ENCODE measurements at regions not wholly inside any gene's neighbourhood (a gene's known extent, or its start where the extent isn't known, plus 50 kb on each side); places are given as distances from the start of the nearest gene placed in this dataset.

DNA sequence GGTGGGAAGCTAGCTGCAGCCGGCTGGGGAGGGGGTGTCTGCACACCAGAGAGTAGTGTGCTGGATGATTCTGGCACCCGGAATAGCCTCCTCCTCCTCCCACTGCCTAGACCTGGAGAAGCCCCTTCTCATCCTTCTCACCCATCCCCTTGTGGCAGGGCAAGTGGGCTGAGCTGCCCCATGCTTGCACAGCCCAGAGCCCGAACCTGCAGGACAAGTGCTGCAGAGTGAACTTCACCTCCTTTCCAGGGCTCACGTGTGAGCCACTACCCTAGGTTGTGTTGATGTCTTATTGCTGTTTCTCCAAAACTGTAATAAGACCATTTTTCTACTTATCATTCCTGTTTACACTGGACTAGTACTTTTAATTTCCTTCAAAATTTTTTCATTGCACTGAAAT is 56.1 kb upstream of the GLYATL1B start:
- Histone ChIP-seq H3K14ac (replicated peaks; ENCODE audit: low read depth, low read length) (no peak overlapping the region), H3K9me1 (ENCODE audit: insufficient read depth, low read length) (no peaks in the 10 kb centered on the region), H3K79me1 (ENCODE audit: low read depth in 1 of 2, low read length in 2 of 2) (no peaks in the 10 kb centered on the region), H3K27ac (ENCODE audit: insufficient read depth, low read length) (no peak overlapping the region), H2BK20ac (ENCODE audit: low read depth, low read length) (no peak overlapping the region), H3K4me2 (ENCODE audit: low read depth, low read length) (no peak overlapping the region), H2BK15ac (ENCODE audit: low read depth, low read length) (no peak overlapping the region), H2AFZ (replicated peaks; ENCODE audit: low read length, poor library complexity) (no peak overlapping the region), H4K20me1 (ENCODE audit: insufficient read depth, low read length) (no peaks in the 10 kb centered on the region), H3K23ac (ENCODE audit: low read depth, low read length) (no peak overlapping the region), H3K4me1 (ENCODE audit: control insufficient read depth, insufficient read depth, low read length) (no peaks in the 10 kb centered on the region), H2BK120ac (ENCODE audit: low read depth, low read length) (no peak overlapping the region), H3K56ac (ENCODE audit: extremely low read depth, insufficient read depth, low read length) (no peak overlapping the region), H4K8ac (ENCODE audit: low read depth in 2 of 2, low read length in 2 of 2) (no peak overlapping the region), H3K18ac (ENCODE audit: low read depth, low read length) (no peak overlapping the region), H3K4ac (ENCODE audit: low read depth, low read length) (no peak overlapping the region), H3K9me3 (ENCODE audit: control insufficient read depth, insufficient read depth, low read length) (no peaks in the 10 kb centered on the region), H2AK9ac (replicated peaks; ENCODE audit: low read depth, low read length, poor library complexity) (no peak overlapping the region), H3K9ac (ENCODE audit: low read depth, low read length) (no peak overlapping the region), H4K91ac (ENCODE audit: insufficient read depth, low read depth, low read length) (no peak overlapping the region), H2AK5ac (ENCODE audit: low read depth, low read length) (no peak overlapping the region), H4K5ac (ENCODE audit: low read depth, low read length) (no peak overlapping the region), H3K27me3 (ENCODE audit: control insufficient read depth, insufficient read depth, low read length) (no peaks in the 10 kb centered on the region), H3K4me3 (ENCODE audit: insufficient read depth, low read depth, low read length) (no peak overlapping the region), H2BK5ac (ENCODE audit: low read depth, low read length, poor library complexity, severe bottlenecking) (no peak overlapping the region), H3K36me3 (ENCODE audit: control insufficient read depth, insufficient read depth, low read length) (no peaks in the 10 kb centered on the region)
- CTCF ChIA-PET, result no interaction called here
- POLR2A ChIA-PET (ENCODE audit: unreplicated experiment), result no interaction called here
- intact Hi-C loops (cut with micrococcal nuclease) (no loop called here), in situ Hi-C loops (cut with MboI; ENCODE audit: low sequenced_read_pairs) (no loop called here), dilution Hi-C loops (cut with HindIII; ENCODE audit: low sequenced_read_pairs, unreplicated experiment) (no loop called here)
- ATAC-seq (ENCODE audit: low read depth) (no peak), DNase-seq (no peak)
- no TSS peak for BruUV-seq (replicated peaks)
- TF ChIP-seq, protein P1, sequence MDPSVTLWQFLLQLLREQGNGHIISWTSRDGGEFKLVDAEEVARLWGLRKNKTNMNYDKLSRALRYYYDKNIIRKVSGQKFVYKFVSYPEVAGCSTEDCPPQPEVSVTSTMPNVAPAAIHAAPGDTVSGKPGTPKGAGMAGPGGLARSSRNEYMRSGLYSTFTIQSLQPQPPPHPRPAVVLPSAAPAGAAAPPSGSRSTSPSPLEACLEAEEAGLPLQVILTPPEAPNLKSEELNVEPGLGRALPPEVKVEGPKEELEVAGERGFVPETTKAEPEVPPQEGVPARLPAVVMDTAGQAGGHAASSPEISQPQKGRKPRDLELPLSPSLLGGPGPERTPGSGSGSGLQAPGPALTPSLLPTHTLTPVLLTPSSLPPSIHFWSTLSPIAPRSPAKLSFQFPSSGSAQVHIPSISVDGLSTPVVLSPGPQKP (IDR thresholded peaks at IDR 0.05; ENCODE audit: borderline replicate concordance, low read depth, low read length), result no peak
- no peak for TF ChIP-seq MAFK (IDR thresholded peaks at IDR 0.05; ENCODE audit: low read depth, low read length)
- TF ChIP-seq, protein P2, sequence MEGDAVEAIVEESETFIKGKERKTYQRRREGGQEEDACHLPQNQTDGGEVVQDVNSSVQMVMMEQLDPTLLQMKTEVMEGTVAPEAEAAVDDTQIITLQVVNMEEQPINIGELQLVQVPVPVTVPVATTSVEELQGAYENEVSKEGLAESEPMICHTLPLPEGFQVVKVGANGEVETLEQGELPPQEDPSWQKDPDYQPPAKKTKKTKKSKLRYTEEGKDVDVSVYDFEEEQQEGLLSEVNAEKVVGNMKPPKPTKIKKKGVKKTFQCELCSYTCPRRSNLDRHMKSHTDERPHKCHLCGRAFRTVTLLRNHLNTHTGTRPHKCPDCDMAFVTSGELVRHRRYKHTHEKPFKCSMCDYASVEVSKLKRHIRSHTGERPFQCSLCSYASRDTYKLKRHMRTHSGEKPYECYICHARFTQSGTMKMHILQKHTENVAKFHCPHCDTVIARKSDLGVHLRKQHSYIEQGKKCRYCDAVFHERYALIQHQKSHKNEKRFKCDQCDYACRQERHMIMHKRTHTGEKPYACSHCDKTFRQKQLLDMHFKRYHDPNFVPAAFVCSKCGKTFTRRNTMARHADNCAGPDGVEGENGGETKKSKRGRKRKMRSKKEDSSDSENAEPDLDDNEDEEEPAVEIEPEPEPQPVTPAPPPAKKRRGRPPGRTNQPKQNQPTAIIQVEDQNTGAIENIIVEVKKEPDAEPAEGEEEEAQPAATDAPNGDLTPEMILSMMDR (conservative IDR thresholded peaks at IDR 0.05; ENCODE audit: low read depth, low read length), result no peak
- no peak for TF ChIP-seq CEBPB (IDR thresholded peaks at IDR 0.05; ENCODE audit: low read depth, low read length)
- no peak for TF ChIP-seq BHLHE40 (IDR thresholded peaks at IDR 0.05; ENCODE audit: low read depth, low read length)
- TF ChIP-seq RCOR1 (IDR thresholded peaks at IDR 0.05; ENCODE audit: insufficient replicate concordance, low read length), result no peak
- no peak for TF ChIP-seq RFX5 (IDR thresholded peaks at IDR 0.05; ENCODE audit: low read depth, low read length)
- no peak for TF ChIP-seq NFE2L2 (IDR thresholded peaks at IDR 0.05; ENCODE audit: low read depth, low read length)
- no peak for TF ChIP-seq CHD1 (IDR thresholded peaks at IDR 0.05; ENCODE audit: low read depth, low read length)
- no peak for TF ChIP-seq SMC3 (IDR thresholded peaks at IDR 0.05; ENCODE audit: low read depth, low read length)
- no peak for TF ChIP-seq MXI1 (IDR thresholded peaks at IDR 0.05; ENCODE audit: borderline replicate concordance, low read depth, low read length)
- no peak for TF ChIP-seq FOS (IDR thresholded peaks at IDR 0.05; ENCODE audit: low read depth, low read length)
- TF ChIP-seq, protein P3, sequence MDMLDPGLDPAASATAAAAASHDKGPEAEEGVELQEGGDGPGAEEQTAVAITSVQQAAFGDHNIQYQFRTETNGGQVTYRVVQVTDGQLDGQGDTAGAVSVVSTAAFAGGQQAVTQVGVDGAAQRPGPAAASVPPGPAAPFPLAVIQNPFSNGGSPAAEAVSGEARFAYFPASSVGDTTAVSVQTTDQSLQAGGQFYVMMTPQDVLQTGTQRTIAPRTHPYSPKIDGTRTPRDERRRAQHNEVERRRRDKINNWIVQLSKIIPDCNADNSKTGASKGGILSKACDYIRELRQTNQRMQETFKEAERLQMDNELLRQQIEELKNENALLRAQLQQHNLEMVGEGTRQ (IDR thresholded peaks at IDR 0.05; ENCODE audit: low read depth, low read length), result no peak
- no peak for TF ChIP-seq RAD21 (IDR thresholded peaks at IDR 0.05; ENCODE audit: low read length)
- no peak for TF ChIP-seq MAZ (IDR thresholded peaks at IDR 0.05; ENCODE audit: borderline replicate concordance, low read depth, low read length)
- no peak for TF ChIP-seq POLR2A (IDR thresholded peaks at IDR 0.05; ENCODE audit: low read depth, low read length)
- WGBS, 2 experiments (ENCODE audit: extremely low coverage in 2 of 2, insufficient read length in 1 of 2), result no CpG with 5 or more reads among the region's 4 CpGs
